HCEC 1CT (cell line): ENCODE measurements at regions not wholly inside any gene's neighbourhood (a gene's known extent, or its start where the extent isn't known, plus 50 kb on each side); places are given as distances from the start of the nearest gene placed in this dataset.

Experiments used
- DNase-seq: peaks from one replicate; pipeline ENCODE4 v3.0.0-alpha.2; 2017

DNA sequence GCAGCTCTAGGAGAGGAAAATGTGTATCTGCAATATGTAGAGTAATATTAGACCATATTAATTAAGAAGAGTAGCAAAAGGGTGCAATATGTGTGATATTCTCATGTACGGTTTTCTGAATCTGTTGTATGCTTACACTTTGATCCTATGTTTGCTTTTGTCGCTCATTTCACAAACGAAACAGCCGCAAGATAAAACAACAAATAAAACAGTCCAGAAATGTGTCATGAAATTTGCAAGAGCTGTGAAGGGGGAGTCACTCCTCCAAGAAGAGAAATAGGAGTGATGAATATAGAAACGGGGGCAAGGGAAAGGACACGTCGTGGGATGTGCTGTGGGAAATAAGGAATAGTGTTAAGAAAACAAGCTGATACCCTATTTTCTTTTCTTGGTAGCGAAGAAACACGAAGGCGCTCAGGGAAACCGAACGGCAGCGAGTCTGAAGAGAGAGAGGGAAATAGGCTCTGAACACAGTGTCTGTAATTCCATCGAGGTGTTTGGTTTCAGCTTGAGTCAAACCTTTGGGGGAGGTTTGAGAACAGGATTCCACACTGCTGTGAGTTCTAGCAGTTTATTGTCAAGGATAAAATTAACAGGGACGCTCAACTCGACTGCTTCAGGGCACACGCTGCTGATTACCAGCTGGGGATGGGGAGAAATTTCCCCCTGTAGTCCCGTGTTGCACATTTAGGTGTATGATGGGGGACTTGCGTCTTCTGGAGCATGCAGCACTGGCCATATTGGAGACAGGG lies 595.6 kb upstream of the TENM3 start:
- DNase-seq: peak; percentile 66

- peak; percentile 2 for DNase-seq
Measured at GRCh38 chr4:181650033-181650825, 593.0 kb upstream of the TENM3 start.

DNA sequence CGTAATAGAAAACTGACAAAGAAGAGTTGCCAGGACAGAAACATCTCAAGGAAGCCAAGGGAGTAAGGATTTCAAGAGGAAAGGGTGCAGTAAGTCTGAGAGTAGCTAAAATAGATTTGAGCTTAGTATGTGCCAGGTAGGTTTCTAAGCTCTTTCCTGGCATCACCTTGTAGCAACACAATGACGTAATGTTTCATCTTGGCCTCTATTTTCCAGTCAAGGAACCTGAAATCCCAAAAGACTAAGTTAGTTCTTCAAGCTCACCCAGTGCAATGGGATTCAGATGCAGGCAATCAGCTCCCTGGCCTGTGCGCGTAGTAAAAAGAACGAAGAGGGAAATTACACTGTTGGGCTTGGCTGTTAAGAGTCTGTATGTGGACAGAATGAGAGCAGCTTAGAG lies 586.5 kb upstream of the TENM3 start:
- DNase-seq: no peak

- DNase-seq: peak; percentile 4
Measured at GRCh38 chr4:181659202-181659601, 584.0 kb upstream of the TENM3 start.

DNA sequence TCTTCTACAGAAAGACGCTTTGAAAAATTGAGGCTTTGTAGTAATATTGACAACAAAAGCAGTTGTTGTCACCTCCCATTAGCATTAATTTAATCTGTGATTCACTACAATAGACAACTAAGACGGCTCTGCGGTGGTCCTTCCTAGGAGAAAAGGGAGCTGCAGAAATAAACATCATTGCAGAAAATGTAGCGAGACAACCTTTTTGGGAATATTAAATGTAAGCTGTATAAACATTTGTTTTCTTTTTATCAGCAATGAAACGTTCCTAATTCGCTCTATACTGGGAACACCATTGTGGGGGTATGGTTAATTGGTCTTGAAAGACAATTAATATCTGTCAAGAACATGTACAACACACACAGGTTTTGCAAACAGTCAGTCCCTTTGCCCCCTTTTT lies 583.3 kb upstream of the TENM3 start:
- no peak for DNase-seq

DNA sequence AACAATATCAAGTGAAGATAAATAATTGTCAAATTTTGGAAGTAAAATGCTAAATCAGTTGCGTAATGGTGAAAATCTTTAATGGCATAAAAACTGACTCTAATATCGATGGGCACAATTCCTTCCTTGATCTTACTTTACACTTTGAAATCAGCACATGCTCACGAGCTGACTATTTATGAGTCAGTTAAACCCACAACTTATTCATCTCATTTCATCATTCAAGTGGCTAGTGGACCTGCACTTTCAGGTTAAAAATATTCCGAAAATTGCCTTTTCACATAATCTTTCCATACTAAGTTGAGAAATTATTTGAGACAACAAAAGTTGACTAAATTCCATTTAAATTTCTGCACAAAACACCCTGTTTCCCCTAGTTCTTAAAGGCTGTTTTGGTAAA lies 582.1 kb upstream of the TENM3 start:
- DNase-seq: peak; percentile 80

- peak; percentile 7 for DNase-seq
Measured at GRCh38 chr4:181661923-181662322, 581.3 kb upstream of the TENM3 start.

DNA sequence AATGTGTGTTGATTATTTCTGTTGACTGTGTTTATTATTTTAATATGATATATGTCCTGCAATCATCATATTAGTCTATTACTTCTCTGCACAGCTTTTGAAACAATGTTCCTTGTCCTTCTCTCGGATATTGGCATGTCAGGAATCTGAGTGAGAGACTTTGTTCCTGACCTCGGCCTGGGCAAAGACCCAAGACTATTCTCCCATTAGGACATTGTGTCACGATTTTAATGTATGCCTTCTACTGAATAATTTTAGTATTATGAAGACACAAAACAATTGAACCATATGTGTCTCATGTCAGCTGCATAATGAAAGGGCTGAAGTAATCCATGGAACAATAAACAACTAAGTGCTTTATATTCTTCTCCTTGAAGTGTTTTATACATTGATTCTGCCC lies 580.8 kb upstream of the TENM3 start:
- DNase-seq: peak; percentile 43

DNA sequence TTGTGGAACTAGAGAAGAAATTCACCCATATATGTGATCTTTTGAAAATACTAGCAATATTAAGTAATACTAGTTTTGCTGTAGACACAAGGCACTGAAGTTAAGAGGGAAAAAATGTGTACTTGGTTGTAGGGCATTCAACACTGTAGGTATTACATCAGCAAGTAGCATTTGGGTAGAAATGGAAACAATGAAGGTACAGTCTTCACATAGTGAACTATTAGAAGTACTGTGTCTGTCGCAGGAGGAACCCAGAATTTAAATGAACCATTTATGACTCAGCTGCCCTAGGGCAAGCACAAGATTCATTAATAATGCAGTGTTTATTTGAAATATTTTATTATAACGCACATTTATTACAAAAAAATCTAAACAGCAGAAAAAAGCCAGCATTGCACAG lies 572.7 kb upstream of the TENM3 start:
- DNase-seq: no peak

GRCh38 chr4:181671672-181672071 lies 571.5 kb upstream of the TENM3 start:
- no peak for DNase-seq

GRCh38 chr4:181672751-181673150 lies 570.5 kb upstream of the TENM3 start:
- DNase-seq: no peak

DNA sequence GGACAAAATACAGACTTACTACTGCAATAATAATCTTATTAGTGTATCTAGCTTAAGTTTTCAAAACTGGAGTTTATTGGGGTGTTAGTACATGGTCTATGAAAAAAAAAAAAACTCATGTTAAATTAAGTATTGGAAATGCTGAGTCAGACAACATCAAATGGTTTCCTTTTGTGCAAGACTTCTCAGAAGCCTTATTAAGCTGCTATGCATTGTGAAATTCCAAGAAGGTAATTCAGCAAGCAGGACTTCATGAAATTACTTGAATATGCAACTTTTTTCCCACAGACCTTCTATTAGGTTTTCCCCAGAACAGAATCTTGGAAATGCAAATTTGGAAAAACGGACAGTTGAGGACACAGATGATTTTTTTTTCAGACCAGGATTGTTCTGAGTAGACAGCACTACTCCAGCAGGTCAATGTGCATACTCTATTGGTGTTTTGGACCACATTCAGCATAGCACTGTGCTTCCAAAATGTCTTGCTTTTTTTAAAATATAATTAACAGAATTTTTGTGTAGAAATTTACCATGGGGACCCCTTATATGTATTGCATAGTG lies 568.8 kb upstream of the TENM3 start:
- peak; percentile 32 for DNase-seq

DNA sequence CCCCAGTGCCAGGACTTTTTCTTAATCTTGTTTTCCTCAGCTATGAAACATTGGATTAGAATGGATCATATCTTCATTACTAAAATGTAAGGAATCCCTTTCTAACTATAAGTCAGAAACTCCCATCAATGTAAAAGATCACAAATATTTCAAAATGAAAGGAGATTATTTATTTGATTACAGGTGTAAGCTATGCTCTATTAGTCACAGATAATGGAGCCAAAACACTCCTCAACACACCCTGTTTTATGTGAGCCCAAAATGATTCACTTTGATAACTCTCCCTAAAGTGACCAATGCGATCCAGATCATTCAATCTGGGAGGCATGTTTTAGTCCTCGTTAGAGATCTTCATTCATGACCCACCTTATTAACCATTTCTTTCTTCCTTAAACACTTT lies 566.7 kb upstream of the TENM3 start:
- DNase-seq: no peak

DNA sequence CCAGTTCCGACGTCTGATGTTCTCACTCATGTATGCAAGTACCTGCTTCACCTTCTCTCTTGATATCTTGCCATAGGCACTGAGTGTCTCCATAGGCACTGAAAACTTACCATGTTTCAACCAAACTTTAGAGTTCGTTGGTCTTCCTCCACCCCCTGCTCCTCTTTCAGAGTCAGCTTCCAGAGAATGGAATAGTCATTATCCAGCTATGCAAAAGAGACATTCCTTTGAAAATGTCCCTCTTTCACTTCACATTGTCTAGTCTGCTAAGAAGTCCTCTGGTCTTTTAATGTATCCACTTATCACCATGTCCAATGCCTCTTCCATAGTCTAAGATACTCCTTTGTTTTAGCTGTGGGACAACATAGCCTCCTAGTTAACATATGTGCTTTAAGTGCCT lies 566.0 kb upstream of the TENM3 start:
- DNase-seq: no peak

GRCh38 chr4:181677621-181678020 lies 565.6 kb upstream of the TENM3 start:
- DNase-seq: no peak

DNA sequence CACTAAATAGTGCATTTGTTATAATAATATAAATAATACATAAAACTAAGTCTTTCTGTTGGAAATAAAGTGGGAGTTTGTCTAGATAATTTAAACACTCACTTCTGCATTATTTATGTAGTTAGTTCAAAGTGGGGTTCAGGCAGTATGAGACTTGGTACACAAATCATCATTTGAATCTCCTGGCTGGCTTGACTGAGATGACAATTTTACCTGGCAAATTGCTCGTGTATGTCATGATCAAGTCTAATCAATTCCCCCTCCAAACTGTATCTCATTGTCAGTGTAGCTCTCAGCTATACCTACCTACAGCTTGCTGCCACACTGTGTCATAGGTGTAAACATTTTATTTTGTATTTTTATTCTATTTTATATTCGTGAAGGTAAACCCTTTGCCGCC lies 563.4 kb upstream of the TENM3 start:
- no peak for DNase-seq

- DNase-seq: peak; percentile 1
Measured at GRCh38 chr4:181682367-181683047, 560.7 kb upstream of the TENM3 start.

GRCh38 chr4:181684310-181684709 lies 558.9 kb upstream of the TENM3 start:
- peak; percentile 77 for DNase-seq

GRCh38 chr4:181685461-181685860 lies 557.7 kb upstream of the TENM3 start:
- peak; percentile 67 for DNase-seq

GRCh38 chr4:181685911-181686310 lies 557.3 kb upstream of the TENM3 start:
- peak; percentile 86 for DNase-seq

GRCh38 chr4:181687116-181687515 lies 556.1 kb upstream of the TENM3 start:
- DNase-seq: no peak

GRCh38 chr4:181688432-181688831 lies 554.8 kb upstream of the TENM3 start:
- DNase-seq: no peak

GRCh38 chr4:181688872-181689271 lies 554.3 kb upstream of the TENM3 start:
- no peak for DNase-seq

DNA sequence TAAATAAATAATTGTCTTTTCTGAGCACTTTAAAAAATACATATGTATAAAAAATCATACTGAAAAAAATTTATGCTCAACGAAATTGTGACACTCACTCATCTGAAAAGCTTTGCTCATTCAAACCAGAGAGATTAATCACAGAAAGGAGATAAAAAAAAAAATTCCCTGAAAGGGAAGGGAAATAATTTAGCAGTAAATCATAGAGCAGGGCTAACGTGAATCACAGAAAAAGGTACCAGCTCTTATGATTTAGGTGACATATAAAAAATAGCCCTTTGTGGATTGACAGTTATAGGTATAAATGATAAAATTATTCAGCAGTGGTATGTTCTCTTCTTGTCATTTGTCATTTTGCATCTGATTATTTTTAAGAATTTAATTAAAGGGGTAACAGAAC lies 552.7 kb upstream of the TENM3 start:
- DNase-seq: no peak
